Spleen (tissue), 7 donors: ENCODE measurements at regions not wholly inside any gene's neighbourhood (a gene's known extent, or its start where the extent isn't known, plus 50 kb on each side); places are given as distances from the start of the nearest gene placed in this dataset.

Experiments
- POLR2A ChIP-seq, 3 donors: fragments of 450-650 bp; IDR thresholded peaks; one replicate each; pipeline ENCODE4 v1.5.1; 2017; ENCODE audit warnings: antibody characterized with exemption in 3 of 3, mild to moderate bottlenecking in 1 of 3
- POLR2AphosphoS5 ChIP-seq, 3 donors: sonication (generic); formaldehyde crosslinking; IDR thresholded peaks; one replicate each; pipeline ENCODE4 v1.5.1; 2017; ENCODE audit warnings: antibody characterized with exemption in 3 of 3
- TF ChIP-seq, protein P1 (sequence below), 11 experiments: fragments of 200-600 bp in 7 of 11; fragments of 450-650 bp in 4 of 11; sonication (generic) in 4 of 11; IDR thresholded peaks in 8 of 11; conservative IDR thresholded peaks in 3 of 11; 1 replicate in 7 of 11; 2 replicates in 4 of 11; pipeline versions ENCODE4 v1.4.0 to v1.8.0; 2016 to 2021; ENCODE audit warnings: antibody characterized with exemption in 11 of 11, inconsistent platforms in 4 of 11, mild to moderate bottlenecking in 1 of 11
- donor health status: DM: no; HTN: no; CAD: no; lungs with moderate emphysema.
- donor health status: DM: no; HTN: no; CAD: no.
- donor health status: DM: no; HTN: no; CAD: no.

DNA sequence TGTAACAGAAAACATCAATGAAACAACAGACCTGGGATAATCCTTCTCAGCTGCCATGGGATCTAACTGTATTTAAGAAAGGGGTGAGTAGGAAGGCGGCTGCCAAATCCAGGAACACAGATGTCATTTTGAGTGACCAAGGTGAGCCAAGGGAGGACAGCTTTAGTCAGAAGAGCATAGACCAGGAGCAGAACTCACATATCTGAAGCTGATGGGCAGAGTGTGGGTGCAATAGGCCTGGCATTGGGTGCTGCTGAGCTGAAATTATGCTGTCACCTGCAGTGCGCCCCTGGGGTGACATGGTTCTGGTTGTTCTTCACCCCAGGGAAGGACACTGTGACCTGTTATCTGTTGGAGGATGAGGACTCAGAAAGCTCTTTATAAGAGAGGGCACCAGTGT, 88.9 kb upstream of the TOP3B start:
- TF ChIP-seq POLR2A (IDR thresholded peaks at IDR 0.05) (no peak), POLR2AphosphoS5 (IDR thresholded peaks at IDR 0.05) (no peak)
- TF ChIP-seq, protein P1, sequence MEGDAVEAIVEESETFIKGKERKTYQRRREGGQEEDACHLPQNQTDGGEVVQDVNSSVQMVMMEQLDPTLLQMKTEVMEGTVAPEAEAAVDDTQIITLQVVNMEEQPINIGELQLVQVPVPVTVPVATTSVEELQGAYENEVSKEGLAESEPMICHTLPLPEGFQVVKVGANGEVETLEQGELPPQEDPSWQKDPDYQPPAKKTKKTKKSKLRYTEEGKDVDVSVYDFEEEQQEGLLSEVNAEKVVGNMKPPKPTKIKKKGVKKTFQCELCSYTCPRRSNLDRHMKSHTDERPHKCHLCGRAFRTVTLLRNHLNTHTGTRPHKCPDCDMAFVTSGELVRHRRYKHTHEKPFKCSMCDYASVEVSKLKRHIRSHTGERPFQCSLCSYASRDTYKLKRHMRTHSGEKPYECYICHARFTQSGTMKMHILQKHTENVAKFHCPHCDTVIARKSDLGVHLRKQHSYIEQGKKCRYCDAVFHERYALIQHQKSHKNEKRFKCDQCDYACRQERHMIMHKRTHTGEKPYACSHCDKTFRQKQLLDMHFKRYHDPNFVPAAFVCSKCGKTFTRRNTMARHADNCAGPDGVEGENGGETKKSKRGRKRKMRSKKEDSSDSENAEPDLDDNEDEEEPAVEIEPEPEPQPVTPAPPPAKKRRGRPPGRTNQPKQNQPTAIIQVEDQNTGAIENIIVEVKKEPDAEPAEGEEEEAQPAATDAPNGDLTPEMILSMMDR (IDR thresholded peaks at IDR 0.05 in 8 of 11, conservative IDR thresholded peaks at IDR 0.05 in 3 of 11), result no peak
